SK-N-SH treated with all-trans-retinoic acid at 6 μM for 48 hours (cell line): ENCODE measurements at regions not wholly inside any gene's neighbourhood (a gene's known extent, or its start where the extent isn't known, plus 50 kb on each side); places are given as distances from the start of the nearest gene placed in this dataset.

Experiments
- ATAC-seq: fragments of 200-7000 bp; cut with Tn5 transposase; 3 replicates; pipeline ENCODE4 v1.9.1; 2020; ENCODE audit warnings: mild to moderate bottlenecking, moderate library complexity
- ARNTL ChIP-seq: fragments of 450-650 bp; formaldehyde crosslinking; IDR thresholded peaks from 2 replicates; pipeline ENCODE4 v1.5.0; 2020; ENCODE audit warnings: low read depth, mild to moderate bottlenecking, moderate library complexity, borderline replicate concordance
- BACH2 ChIP-seq: fragments of 250-450 bp; sonication (Bioruptor Pico); IDR thresholded peaks from 2 replicates; pipeline ENCODE4 v1.9.0; 2021; ENCODE audit warnings: mild to moderate bottlenecking, borderline replicate concordance
- CREB5 ChIP-seq: fragments of 250-450 bp; sonication (Bioruptor Pico); IDR thresholded peaks from 2 replicates; pipeline ENCODE4 v1.5.1; 2020; ENCODE audit warnings: low read depth, mild to moderate bottlenecking, moderate library complexity
- CSRNP3 ChIP-seq: fragments of 250-450 bp; sonication (Bioruptor Pico); IDR thresholded peaks from 2 replicates; pipeline ENCODE4 v1.5.1; 2021; ENCODE audit warnings: mild to moderate bottlenecking, moderate library complexity
- ESRRG ChIP-seq: fragments of 250-450 bp; sonication (Bioruptor Pico); IDR thresholded peaks from 2 replicates; pipeline ENCODE4 v1.6.1; 2021; ENCODE audit warnings: mild to moderate bottlenecking
- GLIS3 ChIP-seq: fragments of 250-450 bp; sonication (Bioruptor Pico); IDR thresholded peaks from 2 replicates; pipeline ENCODE4 v1.5.0; 2020; ENCODE audit warnings: mild to moderate bottlenecking, moderate library complexity
- ISL1 ChIP-seq: fragments of 250-450 bp; sonication (Bioruptor Pico); IDR thresholded peaks from 2 replicates; pipeline ENCODE4 v2.1.2; 2022; ENCODE audit warnings: mild to moderate bottlenecking, moderate library complexity
- OSR1 ChIP-seq: fragments of 250-450 bp; sonication (Bioruptor Pico); IDR thresholded peaks from 2 replicates; pipeline ENCODE4 v1.8.0; 2022; ENCODE audit warnings: moderate library complexity, mild to moderate bottlenecking, inconsistent platforms
- PATZ1 ChIP-seq: fragments of 250-450 bp; sonication (Bioruptor Pico); IDR thresholded peaks from 2 replicates; pipeline ENCODE4 v1.8.0; 2020; ENCODE audit warnings: mild to moderate bottlenecking, moderate library complexity, borderline replicate concordance
- POU6F1 ChIP-seq: fragments of 250-450 bp; sonication (Bioruptor Pico); IDR thresholded peaks from 2 replicates; pipeline ENCODE4 v1.8.0; 2021; ENCODE audit warnings: low read depth, mild to moderate bottlenecking, moderate library complexity, borderline replicate concordance
- RARB ChIP-seq: fragments of 250-450 bp; sonication (Bioruptor Pico); IDR thresholded peaks from 2 replicates; pipeline ENCODE4 v1.8.0; 2021; ENCODE audit warnings: mild to moderate bottlenecking, moderate library complexity
- SNAI2 ChIP-seq: fragments of 250-450 bp; sonication (Bioruptor Pico); IDR thresholded peaks from 2 replicates; pipeline ENCODE4 v1.5.0; 2020; ENCODE audit warnings: mild to moderate bottlenecking, moderate library complexity
- TCF4 ChIP-seq: fragments of 250-450 bp; sonication (Bioruptor Pico); IDR thresholded peaks from 2 replicates; pipeline ENCODE4 v1.8.0; 2021; ENCODE audit warnings: mild to moderate bottlenecking, moderate library complexity, borderline replicate concordance
- TOX ChIP-seq: fragments of 250-450 bp; sonication (Bioruptor Pico); IDR thresholded peaks from 2 replicates; pipeline ENCODE4 v1.8.0; 2021; ENCODE audit warnings: mild to moderate bottlenecking, moderate library complexity, borderline replicate concordance
- TSHZ2 ChIP-seq: fragments of 250-450 bp; sonication (Bioruptor Pico); IDR thresholded peaks from 2 replicates; pipeline ENCODE4 v1.5.0; 2020; ENCODE audit warnings: mild to moderate bottlenecking, moderate library complexity
- ZC3H10 ChIP-seq: fragments of 250-450 bp; sonication (Bioruptor Pico); IDR thresholded peaks from 2 replicates; pipeline ENCODE4 v1.5.1; 2021; ENCODE audit warnings: mild to moderate bottlenecking, moderate library complexity
- ZFP3 ChIP-seq: fragments of 250-450 bp; sonication (Bioruptor Pico); IDR thresholded peaks from 2 replicates; pipeline ENCODE4 v1.5.0; 2020; ENCODE audit warnings: mild to moderate bottlenecking, moderate library complexity
- ZFP30 ChIP-seq: fragments of 450-650 bp; formaldehyde crosslinking; IDR thresholded peaks from 2 replicates; pipeline ENCODE4 v1.5.0; 2022; ENCODE audit warnings: mild to moderate bottlenecking, moderate library complexity
- ZNF565 ChIP-seq: fragments of 450-650 bp; formaldehyde crosslinking; conservative IDR thresholded peaks from 2 replicates; pipeline ENCODE4 v1.5.0; 2020; ENCODE audit warnings: low read depth, mild to moderate bottlenecking, moderate library complexity
- ZNF70 ChIP-seq: fragments of 450-650 bp; formaldehyde crosslinking; IDR thresholded peaks from 2 replicates; pipeline ENCODE4 v1.5.0; 2020; ENCODE audit warnings: mild to moderate bottlenecking, moderate library complexity
- ZNF8 ChIP-seq: fragments of 450-650 bp; formaldehyde crosslinking; IDR thresholded peaks from 2 replicates; pipeline ENCODE4 v1.5.0; 2020; ENCODE audit warnings: mild to moderate bottlenecking, moderate library complexity

GRCh38 chr11:112836256-112836602 lies 125.0 kb upstream of the NCAM1 start (continued):
- TF ChIP-seq CSRNP3 (CRISPR knock-in tag) (no peak), POU6F1 (CRISPR knock-in tag) (no peak), CREB5 (CRISPR knock-in tag) (no peak), RARB (CRISPR knock-in tag) (no peak)

GRCh38 chr11:112837162-112837826 lies 123.9 kb upstream of the NCAM1 start:
- TF ChIP-seq ISL1 (no peak), POU6F1 (CRISPR knock-in tag) (no peak), SNAI2 (CRISPR knock-in tag) (no peak), BACH2 (CRISPR knock-in tag) (no peak), GLIS3 (CRISPR knock-in tag) (no peak), CSRNP3 (CRISPR knock-in tag) (no peak)
- 0 out of 3 replicates have a peak, but pooled peaks have one; percentile 35 for ATAC-seq

- TF ChIP-seq ZFP30 (CRISPR knock-in tag) (no peak), PATZ1 (no peak), SNAI2 (CRISPR knock-in tag) (no peak), CSRNP3 (CRISPR knock-in tag) (no peak), ZNF565 (no peak), ZNF70 (CRISPR knock-in tag) (no peak), ZC3H10 (no peak), ESRRG (no peak), BACH2 (CRISPR knock-in tag) (no peak), ZNF8 (CRISPR knock-in tag) (no peak), ARNTL (no peak), ISL1 (no peak), GLIS3 (CRISPR knock-in tag) (no peak), TSHZ2 (no peak), ZFP3 (CRISPR knock-in tag) (no peak), TCF4 (CRISPR knock-in tag) (no peak), TOX (CRISPR knock-in tag) (no peak), OSR1 (CRISPR knock-in tag) (no peak), RARB (CRISPR knock-in tag) (no peak)
- ATAC-seq = no peak
These were observed 122.2 kb upstream of the NCAM1 start for GRCh38 chr11:112839051-112839450.
